CD4-positive, alpha-beta T cell treated with Interleukin-10 for 1 hour (primary cell): ENCODE measurements at regions not wholly inside any gene's neighbourhood (a gene's known extent, or its start where the extent isn't known, plus 50 kb on each side); places are given as distances from the start of the nearest gene placed in this dataset.

Experiments
- DNase-seq: peaks from one replicate; pipeline ENCODE4 v3.0.0-alpha.2; 2020

DNA sequence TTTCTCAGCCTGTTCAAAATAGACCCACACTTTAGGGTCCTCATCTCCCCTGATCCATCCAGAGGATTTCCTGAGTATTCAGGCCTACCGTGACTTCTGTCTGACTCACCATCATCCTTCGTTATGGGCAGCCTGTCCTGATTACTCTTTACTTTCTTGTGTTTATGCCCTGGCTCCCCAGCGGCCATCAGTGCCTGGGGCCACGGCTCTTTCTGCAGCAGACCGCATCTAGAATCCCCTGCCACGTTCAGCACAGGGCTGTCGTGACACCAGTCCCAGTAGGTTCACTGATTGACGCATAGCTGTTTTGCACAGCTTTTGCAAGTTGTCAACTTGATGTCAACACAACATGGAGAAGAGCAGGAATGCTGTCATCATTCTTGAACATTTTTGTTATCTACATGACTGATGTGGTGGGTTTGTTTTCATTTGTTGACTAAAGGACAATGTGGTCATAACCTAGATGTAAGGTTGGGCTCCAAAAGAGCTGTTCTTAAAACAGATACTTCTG is 225.6 kb downstream of the HAUS1 start:
- DNase-seq, result no peak

DNA sequence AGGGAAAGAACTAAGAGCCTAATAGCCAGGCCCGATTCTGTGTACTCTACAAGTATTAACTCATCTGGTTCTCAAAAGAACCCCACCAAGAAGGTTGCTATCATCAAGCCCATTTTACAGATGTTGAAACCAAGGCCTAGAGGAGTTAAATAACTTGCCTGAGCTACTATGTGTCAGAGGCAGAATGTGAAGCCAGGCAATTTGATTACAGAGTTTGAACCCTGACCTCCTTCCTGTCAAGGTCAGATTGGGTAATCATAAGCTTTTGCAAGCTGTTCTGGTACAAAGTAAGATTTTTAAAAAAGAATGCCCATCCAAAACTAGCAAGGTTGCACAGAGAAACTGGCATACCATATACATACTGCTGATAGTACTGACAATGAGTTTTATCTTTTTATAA is 227.1 kb downstream of the HAUS1 start:
- no peak for DNase-seq

DNA sequence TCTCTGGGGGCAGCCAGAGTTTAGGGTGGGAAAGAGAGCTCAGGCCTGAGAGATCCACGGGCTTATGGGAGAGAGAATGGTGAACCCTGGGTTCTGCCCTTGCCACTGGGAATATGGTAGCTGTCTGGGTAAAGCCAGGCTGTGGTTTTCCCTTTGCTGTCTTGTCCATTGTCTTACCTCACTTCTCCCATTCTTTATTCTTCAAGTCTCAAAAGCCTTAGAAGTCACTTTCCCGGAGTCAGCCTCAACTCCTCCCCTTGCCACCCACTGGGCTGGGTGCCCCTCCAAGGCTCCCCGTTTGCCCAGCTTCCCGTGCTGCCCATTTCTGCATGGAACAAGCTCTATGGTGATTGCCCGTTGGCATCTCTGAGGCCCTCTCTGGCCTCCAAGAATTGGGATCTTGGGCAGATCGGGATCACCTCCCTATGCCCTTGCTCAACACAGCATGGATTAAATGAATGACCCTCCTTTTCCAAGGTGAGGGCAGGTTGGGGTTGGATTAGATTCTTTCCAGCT is 228.2 kb downstream of the HAUS1 start:
- DNase-seq, result no peak

DNA sequence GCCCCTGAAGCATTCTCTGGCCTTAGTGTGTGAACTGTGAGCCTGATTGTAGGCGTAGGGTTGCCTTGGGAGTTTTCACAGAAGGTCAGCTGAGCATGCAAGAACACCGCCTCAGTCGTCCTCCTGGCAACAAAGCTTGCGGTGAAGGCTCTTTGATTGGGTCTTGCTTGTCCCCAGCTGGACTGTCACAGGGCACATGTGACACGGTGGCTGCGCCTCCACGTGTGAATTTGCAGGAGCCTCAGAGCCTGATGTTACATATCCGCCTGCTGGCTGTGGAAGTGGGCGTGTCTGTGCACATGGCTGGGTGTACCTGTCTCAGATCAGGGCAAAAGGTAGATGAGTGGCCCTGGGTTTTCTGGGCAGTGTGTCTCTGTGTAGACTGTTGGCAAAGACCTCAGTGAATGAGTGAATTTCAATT is 228.7 kb downstream of the HAUS1 start:
- DNase-seq, result no peak

DNA sequence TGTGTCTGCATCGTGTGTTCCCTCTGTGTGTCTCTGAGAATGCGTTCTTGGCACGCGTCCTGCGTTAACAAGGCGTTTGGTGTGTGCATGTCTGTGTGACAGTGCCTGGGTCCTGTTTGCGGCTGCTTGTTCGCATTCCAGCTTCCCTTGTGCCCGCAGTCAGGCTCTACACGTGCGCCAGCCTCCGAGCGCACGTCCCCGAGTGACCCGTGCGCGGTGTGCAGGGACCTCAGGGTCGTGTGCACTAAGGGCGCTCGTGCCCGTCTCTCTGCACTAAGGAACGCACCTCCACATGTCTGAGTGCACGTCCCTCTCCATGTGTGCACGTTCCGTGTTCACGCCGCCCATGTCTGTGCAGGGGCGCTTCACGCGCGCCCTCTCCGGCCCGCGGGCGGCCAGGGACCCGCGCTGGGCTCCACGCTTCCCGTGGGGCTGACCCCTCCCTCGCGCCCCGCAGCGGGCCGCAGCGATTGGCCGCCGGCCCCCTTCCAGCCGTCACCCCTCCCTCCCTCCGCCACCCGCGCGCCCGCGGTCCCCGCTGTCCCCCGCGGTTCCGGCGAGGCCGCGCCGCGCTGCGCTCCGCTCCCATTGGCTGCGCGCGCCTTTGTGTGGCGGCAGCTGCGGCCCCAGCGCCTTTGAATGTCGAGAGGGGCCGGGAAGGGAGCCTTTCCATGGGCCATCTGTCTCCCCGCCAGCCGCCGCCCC is 229.4 kb downstream of the HAUS1 start:
- DNase-seq, result no peak

DNA sequence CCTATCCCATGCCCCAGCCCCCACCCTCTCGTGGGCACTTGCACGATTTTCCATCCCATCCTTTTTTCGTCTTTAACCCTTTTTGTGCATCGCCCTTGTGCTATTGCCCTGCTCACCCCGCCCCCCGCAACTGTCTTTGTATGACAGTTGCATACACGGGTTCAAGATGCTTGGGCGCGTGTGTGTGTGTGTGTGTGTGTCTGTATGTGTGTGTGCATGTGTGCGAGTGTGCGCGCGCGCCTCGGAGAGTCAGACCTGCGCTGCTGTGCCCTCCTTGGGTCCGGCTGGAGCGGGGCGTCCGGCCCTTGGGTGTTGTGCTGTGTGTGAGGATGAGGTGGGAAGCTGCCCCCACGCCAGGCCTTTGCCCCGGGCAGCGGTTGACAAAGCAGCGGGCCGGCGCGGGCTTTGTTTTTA is 230.7 kb downstream of the HAUS1 start:
- no peak for DNase-seq

DNA sequence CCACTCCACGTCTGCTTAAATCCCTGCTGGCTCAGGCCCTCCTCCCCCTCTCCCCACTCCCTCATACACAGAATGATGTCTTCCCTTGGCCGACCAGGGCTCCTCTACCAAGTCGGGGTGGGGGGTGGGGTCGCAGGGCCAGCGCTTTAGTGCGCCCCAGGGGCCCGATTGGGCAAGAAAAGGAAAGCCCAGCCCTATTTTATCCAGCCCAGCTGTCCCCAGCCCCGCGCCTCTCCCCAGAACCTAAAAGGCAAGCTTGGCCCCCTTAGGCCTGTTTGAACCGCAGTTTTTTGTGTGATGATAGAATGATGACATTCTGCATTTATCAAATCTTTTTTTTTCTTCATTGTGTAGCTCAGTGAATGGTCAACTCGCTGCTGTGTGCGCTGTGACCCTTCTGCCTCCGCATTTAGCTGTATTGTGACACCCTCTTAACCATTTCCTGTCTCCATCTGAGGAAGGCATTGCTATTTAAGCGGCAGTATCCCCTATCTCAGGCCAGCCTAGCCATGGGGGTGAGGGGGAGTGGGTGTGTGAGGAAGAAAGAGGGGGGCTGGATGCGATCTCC is 231.4 kb downstream of the HAUS1 start:
- no peak for DNase-seq

DNA sequence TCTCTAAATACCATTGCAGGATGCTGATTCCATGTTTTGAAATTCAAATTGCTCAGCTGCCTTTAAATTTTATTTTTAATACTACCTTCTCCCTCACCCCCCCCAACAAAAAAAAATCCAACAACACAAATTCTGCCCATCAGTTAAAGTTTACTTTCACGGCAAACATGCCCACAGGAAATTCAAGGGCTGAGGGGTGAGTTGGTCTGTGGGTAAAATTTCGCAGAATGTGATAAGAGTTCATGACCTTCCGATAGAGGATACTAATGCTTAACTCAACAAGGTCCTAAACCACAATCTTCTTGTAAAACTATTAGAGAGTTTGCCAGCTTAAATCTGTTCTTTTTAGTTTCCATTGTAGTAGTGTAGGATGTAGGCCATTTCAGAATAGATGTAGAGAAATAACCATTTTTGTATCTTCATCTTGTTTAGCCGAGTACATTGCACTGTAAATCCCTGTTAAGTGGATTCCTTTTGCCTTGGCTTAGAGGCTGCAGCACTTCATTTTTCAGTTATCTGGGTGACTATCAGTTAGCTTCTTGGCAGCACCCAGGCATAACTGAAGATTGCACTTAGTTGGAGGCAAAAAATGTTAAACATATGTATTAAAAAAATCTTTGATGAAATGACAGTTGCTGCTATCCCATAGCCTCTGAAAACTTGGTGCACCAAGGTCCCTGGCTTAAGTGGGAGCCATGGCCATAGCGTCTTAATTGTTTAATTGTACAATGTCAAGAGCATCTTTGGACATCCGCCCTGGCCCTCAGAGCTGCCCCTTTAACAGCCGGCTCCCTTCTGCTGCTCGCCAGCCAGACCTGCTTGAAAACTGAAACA is 232.3 kb downstream of the HAUS1 start:
- DNase-seq, result no peak

DNA sequence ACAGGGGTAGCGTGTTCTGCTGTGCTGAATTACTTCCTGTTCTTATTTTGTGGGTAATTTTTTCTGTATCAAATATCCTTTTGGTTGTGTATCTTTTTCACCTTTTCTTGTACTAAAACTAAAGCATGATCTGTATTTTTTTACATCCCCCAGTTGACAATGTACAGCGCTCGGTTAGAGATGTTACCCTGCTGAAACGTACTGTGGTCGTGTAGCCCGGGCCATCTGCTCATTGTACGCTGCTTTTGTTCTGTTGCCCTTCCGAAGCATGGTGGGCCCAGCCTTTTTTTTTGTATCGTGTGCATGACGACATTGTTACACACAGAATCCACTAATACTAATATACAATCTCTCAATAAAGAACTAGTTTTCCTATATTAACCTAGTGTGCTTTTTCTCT is 233.1 kb downstream of the HAUS1 start:
- no peak for DNase-seq

DNA sequence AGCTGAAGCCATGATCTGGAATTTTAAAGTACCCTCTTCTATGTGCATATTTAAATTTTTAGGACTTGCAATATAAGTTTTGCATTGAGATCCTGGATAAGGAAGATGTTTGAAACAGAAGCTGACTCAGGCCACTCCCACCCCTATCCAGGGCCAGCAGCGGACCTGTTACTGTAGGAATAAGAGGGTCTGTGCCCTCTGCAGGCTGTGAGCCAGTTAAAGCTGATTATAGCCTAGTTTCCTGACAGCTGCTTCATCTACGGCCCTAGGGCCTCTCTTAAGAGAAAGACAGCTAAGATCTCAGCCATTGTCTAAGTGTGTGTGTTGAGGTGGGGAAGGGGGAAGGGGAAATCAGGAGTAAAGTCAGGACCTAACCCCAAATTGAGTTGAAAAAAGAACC is 234.0 kb downstream of the HAUS1 start:
- no peak for DNase-seq

DNA sequence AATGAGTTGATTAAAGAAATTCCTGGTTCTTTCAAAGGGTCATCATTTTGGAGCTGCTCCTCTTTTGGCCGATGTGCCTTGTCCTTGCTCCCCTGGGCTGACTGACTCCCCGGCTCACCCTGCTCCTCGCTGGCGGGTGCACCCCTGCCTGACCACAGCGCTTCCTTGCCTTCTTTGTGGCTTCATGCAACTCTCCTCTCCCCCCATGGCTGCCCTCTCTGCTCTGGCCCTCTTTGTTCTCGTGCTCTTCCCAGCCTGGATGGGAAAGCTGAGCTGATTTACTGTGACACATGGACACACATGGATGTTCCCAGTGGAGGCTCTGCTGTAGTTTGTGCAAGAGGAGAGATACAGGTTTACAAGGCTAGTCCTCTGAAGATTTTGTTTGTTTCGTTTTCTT is 234.6 kb downstream of the HAUS1 start:
- DNase-seq, result no peak

DNA sequence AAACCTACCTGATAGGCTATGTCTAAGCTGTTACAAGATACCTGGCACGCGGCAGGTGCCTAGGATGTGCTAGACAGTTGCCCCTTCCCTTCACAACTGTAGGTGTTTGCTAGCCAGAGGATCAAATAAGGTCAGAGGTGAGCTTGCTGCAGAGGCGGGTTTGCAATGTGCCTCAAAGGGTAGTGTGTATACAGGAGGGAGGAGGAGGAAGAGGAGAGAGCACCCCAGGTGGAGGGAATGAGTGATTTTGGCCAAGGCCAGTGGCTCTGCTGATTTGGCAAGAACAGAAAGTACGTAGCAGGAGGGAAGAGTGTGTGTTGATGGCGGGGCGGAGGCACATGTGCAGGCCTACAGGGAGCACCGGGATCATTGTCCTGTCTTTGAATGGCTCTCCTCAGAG is 236.5 kb downstream of the HAUS1 start:
- DNase-seq, result no peak

DNA sequence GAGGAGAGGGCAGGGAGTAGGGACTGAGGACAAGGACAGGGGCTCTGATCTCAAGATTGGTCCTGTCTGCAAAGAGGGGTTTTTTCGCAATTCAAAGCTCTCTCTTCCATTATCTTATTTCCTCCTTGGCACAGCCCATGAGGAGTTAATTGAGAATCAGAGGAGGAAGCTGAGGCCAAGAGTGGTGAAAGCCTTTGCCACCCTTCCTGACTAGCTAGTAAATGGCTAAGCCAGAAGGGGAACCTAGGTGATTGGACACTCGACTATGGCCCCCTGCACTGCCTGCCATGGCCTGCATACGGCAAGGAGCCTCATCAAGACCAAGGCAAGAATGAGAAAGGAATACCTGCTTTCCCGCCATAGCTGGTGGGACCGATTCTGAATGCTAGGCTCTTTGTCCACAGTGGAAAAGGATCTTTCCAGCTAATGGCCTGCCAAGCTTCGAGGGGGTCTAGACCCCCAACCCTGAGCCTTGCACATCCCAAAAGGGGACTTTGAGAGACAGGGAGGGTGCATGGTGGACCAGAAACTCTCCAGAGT is 237.9 kb downstream of the HAUS1 start:
- DNase-seq, result no peak

DNA sequence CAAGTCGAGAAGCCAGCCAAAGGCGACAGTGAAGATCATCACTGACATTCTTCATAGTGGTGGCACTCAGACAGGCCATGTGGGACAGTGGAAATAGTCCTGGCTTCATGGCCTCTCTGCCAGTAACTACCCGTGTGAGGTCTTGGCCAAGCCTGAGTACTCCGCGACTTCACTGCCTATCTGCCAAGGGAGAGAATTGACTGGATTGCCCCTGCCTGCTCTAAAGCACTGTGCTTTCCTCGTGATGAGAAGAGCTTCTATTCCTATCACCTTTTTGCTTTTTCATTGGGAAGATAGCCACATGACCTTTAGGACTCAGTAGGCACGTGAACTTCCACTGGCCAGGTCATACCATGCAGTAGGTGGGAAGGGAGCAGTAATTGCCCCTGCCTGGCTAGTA is 239.3 kb downstream of the HAUS1 start:
- DNase-seq, result no peak

DNA sequence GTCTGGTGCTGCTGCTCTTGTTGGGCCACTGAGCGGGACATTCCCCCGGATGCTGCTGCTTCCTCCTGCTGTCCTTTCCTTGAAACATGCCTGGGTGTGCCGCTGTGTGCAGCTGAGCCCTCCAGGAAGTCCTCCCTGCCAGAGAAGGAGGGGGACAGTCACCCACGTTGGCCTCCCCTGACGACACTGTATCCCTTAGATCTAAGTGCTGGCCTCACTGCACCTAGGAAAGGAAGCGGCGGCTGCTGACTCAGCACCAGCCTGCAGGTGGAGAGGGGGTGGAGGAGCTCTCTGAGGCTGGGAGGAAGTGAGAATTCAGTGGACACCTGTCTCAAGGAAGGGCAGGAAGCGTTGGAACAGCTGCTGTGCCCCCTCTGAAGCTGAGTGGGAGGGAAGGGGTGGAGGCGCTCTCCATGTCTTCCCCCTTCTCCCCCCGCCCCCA is 239.8 kb downstream of the HAUS1 start:
- DNase-seq, result peak; percentile 60

DNA sequence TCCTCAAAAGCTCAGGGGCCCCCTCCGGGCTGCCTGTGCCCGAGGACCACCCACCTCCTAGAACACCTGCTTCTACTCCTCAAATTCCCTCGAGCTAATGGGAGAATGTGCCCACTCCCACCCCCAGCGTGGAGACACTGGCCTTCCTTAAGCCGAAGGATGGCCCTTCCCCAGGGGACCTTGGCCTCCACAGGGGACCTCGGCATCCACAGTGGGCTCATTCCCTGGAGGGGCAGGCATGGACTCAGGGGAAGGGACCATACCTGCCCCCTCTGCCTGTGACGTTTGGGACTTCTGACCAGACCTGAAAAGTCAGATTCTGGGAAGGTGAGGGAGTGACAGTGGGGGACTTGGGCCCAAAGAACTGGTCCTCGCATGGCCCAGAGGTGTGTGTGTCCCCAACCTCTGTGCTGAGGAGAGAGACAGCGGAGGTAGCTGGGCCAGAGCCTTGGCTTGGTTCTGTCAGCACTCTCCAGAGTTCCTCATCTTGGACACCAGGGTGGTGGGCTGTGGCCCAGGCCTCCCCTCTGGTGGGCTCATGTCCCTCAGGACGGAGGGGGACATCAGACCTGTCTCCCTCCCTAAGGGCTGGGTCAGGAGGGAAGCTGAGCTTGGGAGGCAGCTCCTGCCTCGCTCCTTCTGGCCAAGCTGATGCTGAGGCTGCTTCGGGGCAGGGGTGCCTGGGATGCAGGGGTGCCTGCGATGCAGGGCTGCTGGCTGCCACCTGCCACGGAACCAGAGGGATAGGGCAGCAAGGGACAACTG is 240.4 kb downstream of the HAUS1 start:
- DNase-seq, result no peak

DNA sequence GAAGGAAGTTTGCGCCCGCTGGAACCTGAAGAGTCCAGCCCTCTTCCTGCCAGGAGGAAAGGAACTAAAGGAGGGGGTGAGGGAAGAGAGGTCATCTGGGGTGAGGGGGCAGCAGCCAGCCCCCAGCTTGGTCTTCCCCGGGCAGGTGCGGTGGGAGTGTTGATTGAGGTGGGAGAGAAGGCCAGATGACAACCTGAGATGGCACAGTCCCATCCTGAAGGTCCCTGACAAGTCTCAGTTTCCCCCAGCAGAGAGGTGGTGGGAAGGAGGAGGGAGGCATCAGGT is 240.9 kb downstream of the HAUS1 start:
- no peak for DNase-seq

DNA sequence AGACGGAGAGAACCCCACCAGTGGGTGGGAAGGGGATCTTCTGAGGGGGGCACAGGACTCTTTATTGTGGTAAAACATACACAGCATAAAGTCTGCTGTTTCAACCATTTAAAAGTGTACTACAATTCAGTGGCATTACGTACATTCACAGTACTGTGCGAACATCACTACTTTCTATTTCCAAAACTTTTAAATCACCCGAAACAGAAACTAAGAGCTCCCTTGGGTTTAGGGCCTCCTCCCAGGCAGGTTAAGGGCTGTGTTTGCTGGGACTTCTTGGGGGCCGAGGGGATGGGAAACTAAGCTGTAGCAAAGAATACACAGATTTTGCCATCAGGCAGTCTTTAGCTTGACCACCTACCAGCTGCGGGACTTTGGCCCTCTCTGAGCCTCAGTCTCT is 242.0 kb downstream of the HAUS1 start:
- no peak for DNase-seq

DNA sequence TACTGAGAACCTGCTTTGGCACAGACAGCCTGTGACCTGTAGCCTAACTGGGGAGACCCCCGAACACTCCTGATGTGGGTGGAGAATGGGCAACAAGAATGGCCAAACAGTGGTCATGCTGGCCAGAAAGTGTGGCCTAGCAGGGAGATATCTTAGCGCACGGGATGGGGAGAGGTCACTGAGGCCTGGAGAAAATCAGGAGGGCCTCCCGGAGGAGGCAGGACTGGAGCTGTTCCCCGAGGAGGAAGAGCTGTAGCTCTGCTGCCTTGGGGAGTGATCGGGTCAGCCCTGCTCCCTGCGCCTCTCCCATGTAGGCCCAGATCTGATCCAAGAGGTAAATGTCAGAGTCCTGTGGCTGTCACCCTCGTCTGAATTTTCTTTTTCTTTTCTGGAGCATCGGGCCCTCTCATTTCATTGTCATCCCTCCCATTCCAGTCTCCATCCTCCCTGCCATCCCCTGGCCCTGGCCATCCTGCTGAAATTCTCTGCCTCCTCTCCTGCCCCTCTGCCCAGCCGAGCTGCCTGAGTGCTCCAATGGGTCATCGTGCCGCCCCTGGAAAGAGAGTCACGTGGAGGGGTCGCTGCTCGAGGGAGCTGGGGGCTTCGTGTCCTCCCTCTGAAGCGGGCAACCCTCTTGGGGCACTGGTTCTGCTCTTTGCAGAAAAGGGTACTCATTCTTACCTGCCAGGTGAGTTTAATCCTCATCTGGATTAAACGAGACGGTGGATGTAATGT is 242.9 kb downstream of the HAUS1 start:
- no peak for DNase-seq

DNA sequence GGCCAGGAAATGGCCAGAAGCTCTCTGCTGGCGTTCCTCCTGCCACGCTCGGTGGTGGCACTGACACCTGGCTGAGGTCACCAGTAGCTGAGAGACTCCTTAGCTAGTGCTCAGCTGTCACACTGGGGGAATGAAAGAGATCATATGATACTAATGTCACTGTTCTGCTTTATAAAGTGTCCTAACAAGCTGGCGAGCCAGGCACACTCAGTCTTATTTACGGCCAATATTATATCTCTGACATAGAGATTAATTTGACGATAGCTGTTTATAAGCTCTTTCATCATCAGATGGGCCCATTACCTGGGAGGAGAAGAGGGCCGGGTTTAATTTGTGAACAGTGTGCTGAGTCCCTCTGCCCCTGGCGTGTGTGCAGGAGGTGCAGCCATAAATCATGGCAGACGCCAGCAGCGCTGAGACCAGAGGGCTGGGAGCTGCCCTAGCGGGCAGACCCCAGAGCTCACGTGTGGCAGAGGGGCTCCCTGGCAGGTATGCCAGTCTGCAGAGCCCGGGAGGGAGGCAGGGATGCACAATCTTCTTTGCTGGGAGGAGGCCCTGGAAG is 246.5 kb downstream of the HAUS1 start:
- no peak for DNase-seq

DNA sequence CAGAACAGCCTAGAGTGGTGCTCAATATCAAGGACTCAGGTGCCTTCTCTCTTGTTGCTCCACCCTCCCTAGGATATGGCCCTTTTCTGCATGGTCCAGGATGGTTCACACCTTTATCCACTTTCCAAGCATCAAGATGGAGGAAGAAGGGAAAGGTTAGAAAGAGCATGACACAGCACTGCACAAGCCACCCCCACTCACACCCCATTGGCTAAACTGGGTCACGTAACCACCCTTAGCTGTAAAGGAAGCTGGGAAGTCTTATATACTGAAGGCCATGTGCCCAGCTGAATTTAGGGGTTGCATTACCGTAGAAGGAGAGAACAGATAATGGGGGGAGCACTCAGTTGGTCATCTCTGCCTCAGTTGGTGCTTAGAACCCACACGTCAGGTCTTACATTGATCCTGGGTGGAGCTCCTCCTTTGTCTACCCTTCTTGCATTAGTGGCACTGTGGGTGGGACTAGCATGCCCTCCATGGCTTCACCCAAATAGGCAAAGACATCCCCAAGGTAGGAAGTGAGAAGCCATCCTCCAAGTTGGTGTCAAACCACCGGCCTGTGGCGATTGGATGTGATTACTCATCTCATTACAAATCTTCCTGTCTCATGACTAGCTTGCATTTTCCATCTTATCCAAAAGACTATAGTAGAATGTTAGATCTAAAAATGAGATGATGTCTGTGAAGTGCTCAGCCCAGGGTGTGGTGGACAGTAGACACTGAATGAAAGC is 248.5 kb downstream of the HAUS1 start:
- no peak for DNase-seq
